ENCODE measurements at regions not wholly inside any gene's neighbourhood (a gene's known extent, or its start where the extent isn't known, plus 50 kb on each side); places are given as distances from the start of the nearest gene placed in this dataset.

DNA sequence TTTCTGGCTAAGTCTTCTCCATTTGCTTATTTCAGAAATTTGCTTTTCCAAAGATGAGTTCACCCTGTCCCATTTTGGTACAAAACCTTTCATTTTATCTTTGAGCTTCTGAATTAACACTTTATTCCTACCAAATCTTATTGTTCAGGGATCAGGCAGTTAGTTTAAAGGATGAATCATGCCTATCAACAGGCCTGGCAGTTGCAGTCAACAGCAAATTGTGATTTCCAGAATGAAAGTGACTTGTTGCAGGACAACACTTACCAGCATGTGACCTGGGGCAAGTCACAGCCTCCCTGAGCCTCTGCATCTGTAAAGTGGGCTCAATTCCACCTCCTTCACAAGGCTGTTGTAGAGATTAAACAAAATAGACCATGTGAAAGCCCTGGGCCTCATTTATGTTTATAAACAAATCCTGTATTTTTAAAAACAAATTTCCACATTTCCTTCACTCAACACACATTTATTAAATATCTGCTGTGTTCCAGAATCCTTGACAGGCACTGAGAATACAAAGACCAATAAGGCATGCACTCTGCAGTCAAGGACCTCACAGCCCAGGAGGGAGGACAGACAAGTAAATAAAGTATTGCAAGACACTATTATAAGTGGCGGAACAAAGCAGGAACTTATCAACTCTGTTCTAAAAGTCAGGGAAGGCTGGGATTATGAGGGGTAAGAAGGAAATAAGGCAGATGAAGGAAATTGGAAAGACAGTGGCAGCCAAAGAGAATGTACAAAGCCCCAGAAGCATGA lies 359.1 kb upstream of the IL12A start:
- DNase-seq, result no peak

DNA sequence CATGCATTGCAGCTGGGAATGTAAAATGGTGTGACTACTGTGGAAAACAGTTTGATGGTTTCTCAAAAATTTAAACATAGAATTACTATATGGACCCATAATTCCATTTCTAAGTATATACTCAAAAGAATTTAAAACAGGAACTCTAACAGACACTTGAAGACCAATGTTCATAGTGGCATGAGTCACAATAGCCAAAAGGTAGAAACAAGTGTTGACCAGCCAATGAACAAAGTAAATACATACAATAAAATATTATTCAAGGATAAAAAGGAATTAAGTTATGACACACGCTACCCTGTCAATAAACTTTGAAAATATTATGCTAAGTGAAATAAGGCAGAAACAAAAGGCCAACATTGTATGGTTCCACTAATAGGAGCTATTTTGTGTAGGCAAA lies 357.4 kb upstream of the IL12A start:
- no peak for DNase-seq

DNA sequence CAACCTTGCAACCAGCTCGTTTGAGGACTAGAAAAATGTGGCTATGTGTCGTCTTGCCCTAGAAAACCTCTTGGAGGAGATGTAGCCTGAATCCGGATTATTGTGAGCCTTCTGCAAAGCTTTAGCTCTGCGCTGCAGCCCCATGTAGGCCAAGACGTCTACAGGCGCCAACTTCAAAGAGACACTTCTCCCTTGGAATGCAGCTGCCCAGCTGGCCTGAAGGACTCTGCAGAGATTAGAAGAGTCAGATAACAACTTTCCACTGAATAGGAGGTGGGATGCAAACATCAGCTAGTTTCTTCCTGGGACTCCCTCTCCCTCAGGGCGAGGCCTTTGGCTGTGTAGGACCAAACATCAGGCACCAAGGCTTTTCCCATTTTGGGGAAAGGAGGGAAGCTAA lies 356.5 kb upstream of the IL12A start:
- DNase-seq, result no peak

DNA sequence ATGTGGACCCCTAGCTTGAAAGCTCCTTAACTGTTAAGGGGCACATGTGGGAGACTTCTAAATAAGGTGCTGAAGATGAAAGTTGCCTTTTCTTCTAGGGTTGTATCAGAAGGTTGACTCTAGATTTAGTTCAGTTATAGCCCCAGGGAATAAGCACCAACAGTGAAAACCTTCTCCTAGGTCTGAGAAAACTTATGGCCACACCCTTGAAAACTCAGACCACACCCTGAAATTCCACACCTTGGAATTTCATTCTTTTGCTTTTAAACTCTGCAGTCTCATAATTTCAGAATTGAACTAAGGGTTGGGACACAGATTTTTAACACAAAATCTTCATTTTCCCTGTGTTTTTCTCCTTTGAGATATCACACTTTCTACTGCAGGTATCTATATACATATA lies 355.8 kb upstream of the IL12A start:
- DNase-seq, result no peak

DNA sequence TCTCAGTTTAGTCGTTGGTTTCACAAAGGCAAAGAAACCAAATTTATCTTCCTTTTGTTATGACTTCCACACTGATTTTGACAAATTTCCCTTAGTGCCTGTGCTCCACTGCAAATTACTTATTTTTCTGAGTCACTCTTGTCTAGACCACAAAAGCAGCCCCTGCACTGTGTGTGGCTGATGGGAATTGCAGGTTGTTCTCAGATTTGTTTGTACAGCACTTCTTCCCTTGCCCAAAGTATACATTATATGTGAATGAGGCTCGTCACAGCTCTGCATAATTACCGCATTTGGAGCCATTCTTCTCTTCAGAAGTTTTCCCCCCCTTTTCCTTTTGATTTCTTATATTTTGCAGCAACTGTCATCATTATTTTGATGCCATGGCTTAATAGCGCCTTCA lies 354.2 kb upstream of the IL12A start:
- DNase-seq, result no peak

DNA sequence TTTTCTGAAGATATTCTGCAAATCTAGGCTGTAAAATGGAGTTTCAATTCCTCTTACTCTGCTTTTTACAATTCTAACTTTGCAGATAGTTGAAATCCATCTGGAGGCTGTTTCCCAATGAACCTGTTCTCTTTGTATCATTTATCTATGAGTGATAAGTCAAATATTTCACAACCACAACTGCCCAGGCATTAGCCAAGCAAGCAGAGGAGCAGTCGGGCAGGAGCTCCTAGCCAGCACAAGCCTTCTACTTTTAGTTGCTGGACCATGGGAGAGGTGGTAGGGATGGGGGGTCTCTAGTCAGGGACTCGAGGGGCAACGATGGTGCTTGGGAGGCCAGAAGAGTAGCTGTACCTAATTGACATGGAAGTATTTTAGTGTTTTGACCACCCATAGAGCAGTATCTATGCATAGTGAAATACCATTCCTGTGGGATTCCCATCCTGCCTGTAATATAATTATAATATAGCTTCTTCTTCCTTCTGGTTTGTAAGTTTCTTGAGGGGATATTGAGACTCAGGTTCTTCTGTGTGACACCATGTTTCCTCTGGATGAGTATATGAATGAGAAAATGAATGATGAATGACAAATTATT lies 353.5 kb upstream of the IL12A start:
- no peak for DNase-seq

DNA sequence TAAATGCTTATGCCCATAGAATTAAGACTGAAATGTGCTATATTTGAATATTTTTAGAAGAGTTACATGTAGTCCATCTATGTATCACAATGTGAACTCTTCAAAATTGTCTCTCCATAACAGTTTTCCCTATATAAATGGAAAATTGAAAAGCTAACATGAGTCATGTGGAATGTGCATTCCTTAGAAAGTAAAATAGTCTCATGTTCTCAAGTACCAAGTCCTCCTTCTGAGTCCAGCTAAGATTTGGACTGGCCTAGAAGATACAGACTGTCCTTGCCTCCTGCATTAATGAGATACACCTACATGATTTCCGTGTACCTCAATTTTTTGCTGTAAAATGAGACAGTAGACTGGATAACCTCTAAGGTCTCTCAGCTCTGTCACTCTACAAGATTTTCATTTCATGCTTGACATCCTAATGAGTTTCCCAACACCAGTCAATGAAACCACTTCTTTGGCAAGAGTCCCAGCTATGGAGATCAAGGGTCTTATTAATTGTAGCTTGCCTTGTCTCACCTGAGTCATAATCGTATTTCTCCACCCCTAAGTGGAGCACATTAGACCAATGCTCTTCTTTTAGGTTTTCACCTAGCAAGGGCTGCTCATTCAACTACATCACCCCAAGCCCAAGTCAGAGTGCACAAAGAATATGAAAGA lies 350.6 kb upstream of the IL12A start:
- DNase-seq, result no peak

DNA sequence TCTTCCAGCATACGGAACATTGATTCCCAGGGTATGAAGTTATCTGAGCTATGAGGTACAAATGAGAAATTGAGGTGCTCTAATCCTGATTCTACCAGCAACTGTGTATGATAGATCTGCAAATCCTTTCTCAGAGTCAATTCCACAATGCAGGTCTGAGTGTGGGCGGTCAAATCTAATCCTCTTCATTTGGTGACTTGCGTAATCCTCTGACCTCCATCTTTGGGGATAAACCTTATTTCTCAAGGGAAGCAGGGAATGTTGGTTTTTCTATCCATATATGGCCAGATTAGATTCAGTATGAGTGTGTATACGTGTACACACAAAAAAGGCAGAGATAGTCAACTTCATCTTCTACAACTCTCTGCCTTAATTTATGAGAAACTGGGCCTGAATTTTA lies 348.4 kb upstream of the IL12A start:
- DNase-seq, result no peak

DNA sequence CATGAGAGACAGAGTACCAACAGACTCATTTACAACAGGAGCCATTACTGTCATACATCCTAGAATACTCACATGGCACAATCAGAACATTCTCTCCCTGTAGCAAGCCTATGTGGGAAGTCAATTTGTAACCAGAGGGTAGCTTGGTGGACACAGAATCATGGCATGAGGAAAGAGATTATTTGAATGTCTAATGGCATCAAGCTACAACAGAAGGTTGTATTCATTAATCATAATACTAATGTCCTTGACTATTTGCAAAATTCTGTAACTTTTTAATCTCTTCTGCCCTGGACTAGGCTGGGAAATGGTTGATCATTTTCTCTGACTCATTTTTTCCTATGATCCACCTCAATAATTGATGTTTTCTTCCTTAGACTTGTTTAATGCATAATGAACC lies 345.2 kb upstream of the IL12A start:
- no peak for DNase-seq

DNA sequence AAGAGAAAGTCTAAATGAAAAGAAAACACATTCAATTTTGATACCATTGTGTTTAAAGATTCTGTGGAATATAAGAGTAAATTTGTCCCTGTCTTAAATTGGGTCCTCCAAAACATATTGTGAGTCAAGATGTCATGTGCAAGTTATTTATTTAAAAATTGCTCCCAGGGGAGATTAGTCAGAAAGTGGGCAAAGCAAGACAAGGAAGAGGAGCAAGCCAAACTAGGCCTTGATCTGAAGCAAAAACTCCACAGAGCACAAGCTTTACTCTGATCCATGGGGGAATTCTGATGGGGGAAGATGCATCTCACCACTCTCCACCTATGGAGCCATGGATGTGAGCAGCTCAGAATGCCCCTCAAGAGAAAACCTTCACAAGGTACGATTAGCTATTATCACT lies 342.8 kb upstream of the IL12A start:
- DNase-seq, result no peak

DNA sequence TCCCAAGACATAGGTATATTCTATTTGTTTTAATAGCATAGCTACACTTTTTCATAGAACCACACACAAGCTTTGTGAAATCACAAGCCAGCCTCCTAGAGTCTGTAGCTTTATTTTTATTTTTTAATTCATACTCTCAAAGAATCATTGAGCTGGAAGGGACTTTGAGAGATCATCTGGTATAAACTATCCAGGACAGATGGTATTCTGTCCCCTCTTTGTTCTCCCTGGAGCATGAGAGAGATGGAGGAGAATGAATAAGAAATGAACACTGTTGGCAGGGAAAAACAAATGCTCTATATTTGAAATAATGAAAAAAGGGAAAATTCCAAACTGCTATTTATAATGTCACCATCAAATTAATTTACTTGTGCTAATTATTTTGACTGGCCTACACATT lies 338.7 kb upstream of the IL12A start:
- DNase-seq, result no peak

DNA sequence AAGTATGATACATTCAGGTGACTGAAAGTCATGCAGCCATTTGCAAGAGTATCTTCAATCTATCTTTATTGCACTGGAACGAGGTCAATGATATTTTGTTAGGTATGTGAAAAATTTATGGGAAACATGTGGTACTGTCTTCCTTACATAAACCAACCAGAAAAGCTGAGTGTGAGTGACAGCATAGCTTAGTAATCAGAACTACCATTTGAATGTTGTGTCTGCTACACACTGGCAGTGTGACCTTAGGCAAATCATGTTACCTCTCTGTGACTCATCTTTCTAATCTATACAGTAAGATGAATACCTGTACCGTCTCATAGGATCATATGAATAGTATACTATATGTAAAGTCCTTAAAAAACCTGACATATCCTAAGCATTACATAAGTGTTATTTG lies 337.9 kb upstream of the IL12A start:
- no peak for DNase-seq

DNA sequence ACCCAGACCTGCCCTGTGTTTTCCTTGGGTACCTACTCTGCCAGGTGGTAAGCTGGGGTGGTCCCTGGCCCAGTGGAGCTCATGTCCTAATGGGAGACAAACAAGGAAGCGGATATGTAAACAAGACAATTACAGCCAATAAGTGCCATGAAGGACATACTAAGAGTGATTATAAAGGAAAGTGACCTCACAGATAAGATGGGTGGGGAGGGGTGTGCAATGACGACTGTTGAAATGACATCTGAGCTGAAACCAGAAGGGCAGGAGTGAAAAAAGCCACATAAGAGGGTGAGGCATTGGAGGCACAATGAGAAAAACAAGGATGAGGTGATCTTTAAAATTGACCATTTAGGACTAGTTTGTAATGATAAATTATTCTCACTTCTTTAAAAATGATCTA lies 336.2 kb upstream of the IL12A start:
- no peak for DNase-seq

DNA sequence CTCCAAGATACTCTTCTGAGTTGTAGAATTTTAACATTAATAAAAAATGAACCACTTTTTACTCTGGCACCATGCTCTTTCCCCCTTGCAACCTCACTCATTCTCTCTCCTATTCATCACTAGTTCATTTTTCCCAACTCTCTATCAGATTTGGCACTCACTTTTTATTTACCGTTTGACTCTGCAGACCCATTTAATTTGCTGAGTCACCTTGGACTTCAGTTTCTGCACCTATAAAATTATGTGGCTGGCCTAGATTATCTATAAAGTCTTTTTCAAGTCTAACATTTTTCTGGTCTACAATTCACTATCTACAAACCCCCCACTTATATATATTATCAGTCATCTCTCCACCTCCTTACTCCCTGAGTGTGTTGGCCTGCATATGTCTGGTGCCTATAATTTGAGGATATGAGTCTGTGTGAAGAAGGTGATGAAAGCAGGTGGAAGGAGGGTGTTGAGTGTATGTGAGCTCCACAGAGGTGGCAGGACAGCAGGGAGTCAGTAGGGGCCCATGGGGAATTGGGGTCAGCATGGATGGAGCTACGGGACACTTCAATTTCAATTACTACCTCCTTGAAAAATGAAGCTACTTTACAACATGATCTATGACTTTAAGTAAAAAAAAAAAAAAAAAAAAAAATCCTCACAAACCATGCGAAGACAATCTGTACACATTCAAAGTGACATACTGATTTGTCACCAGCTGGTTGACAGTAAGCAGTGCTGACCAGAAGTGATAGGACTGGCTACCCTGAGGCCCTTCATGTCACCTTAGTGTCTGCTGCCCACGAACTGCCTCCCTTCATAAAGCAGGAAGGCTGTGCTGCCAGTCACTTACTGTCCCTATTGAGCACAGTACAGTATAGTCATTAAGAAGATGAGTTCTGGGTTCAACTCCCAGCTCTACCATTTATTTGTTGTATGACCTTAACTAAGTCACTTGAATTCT lies 334.2 kb upstream of the IL12A start:
- no peak for DNase-seq

DNA sequence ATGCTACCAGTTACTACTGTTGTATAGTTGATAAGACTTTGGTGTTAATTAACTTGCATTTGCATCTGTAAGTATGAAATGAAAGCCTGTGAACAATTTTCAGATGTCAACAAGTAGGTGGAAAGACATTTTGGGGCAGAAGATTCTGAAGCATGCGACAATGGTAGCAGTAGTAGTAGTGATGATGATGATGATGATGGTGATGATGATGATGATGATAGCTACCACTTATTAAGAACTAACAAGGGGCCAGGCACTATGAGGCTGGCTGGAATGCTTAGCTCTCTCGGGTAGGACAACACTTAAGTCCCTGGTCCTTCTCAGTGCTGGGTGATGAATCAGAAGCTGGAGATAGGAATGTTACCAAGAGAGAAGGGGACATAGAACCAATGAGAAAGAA lies 333.4 kb upstream of the IL12A start:
- no peak for DNase-seq

DNA sequence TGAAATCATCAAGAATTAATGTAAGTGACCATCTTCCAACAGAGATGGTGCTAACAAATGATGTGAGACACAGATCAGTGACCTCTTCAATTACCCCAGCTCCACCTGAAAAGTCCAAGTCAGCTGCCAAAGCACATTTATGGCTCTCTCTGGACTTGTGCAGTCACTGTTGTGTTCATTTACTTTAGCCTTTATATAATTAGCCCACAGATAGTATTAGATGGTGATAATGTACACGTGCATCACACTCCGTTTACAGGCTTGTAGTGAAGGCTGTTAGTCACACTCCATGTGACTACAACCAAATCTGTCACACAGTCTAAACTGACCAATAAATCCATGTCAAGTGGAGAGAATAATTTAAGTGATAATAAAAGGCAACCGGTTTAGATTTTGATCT lies 331.5 kb upstream of the IL12A start:
- no peak for DNase-seq

DNA sequence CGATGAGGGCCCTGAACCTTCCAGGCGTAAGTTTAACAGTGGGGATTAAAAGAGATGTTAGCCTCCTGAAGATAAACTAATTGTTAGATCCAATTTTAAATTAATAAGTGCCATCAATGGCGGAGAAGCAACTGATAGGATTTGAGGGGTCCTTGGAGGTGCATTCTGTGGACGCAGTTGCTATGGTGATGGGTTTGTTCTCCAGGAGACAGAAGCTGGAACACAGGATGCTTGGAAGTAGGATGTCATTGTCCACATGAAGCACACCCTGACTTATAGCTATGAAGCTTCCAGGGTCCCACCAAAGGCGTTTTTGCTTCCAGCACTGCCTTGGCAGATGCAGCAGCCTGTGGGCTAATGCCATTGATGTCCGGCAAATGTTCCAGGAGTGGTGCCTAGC lies 331.0 kb upstream of the IL12A start:
- DNase-seq, result no peak

DNA sequence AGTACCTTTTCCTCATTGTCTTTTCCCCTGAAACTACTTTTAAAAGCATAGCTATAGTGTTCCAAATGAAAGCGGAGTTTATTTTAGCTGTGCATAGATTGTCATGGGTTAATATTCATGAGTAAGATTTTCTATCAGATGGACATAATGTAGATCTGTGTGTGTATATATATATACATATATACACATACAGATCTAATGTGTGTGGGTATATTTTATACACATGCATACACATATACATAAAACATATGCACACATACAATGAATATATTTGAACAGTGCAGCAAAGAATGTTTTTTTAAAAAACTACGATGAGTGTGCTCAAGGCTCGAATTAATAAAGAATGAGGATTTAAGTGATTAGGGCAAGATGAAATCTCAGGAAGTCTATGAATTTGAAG lies 328.3 kb upstream of the IL12A start:
- no peak for DNase-seq

DNA sequence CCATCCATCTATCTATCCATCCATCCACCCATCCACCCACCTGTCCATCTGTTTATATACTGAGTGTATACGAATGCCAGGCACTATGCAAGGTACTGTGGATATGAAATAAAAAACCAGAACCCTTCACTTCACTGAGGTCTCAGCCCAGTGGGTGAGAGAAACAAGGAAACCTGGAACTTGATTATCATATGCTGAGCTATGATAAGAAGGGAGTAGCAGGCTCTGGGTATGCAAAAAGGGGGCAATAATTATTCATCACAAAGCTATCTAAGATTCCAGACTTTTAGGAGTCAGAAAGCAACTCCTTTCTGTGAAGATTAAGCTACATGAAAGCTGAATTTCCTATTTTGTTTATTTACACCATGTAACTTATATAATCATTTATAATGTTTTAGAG lies 327.7 kb upstream of the IL12A start:
- DNase-seq, result no peak

DNA sequence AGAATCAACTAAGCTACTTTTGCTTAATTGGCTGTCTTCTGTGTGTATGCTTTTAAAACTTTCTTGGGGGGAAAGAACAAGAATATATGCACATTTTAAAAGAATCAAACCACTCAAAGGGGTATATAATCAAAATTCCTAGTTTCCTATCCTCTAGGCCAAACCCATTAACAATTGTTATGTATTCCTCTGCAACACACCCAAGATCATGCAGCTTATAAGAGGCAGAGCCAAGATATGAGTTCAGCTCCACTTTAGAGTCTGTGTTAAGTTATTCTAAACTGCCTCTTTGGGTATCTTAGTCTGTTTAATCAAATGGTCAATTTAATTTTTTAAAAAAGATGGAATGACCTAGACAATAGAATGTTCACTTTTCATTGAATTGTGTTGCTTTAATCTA lies 326.1 kb upstream of the IL12A start:
- no peak for DNase-seq

DNA sequence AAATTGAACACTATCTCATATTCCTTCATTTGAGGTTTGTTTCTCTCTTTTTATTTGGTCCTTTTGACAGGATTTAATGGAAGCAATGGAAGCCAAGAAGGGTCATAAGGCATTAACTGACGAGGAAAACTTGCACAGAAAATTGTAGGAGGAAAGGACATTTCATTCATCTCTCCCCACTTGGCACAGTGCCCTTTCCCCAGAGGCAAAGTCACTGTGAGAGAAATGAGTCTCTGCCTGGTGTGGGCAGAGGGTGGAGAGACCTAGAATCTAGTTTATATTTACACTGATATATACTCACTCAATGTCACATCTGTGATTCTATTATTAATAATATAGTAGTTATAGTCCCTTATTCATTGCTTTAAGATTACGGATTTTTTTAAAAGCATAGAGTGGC lies 324.6 kb upstream of the IL12A start:
- DNase-seq, result no peak

DNA sequence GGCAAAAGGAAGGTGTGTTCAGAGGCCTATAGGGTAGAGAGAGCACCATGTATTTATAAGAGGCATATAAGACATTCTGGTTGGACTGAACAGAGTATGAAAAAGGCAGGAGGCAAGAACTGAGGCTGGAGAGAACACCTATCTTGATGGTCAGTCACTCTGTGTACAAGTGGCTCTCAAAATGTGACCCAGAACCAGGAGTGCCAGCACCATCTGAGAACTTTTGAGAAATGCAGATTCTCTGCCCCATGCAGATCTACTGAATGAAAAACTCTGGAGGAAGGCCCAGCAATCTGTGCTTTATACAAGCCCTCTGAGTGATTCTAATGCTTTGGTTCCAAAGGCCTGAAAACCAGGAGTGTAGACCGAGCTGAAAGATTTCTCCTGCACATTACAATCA lies 324.0 kb upstream of the IL12A start:
- no peak for DNase-seq

DNA sequence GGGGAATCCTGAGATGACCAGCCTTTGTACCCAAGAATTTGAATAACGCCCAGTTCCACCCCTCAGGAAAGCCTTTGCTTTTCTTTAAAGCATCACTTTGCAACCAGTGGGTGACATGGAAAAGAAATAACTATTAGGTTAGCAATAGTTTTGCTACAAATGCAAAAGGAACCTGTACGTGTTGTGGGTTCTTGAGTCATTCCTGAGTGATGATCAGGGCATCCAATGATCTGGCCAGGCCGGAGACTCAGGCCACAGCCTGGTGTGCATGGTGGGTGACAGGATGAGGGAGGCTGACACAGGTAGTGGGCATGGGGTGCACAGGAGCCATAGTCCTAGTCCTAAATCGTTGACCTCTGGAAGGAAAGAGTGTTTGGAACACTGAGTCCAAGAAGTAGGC lies 321.4 kb upstream of the IL12A start:
- no peak for DNase-seq

DNA sequence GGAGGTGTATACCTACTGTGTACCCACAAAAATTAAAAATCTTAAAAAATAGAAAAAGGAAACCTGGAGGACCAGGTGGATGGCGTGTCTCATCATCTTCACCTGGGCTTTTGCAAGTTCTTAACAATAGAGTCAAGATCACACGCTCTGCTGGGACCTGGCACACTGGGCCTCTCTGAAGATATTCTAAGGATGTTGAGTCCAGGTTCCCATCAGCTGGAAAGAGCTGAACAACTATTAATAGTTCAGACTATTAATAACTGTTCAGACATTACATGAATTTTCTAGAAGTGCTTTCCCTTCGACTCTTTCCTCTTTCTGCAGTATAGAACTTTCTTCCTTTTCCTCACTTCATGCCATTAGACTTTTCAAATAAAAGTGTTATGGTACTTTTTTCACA lies 320.2 kb upstream of the IL12A start:
- DNase-seq, result no peak

Data from GF-D8 (cell line).